ENCODE measurements at regions not wholly inside any gene's neighbourhood (a gene's known extent, or its start where the extent isn't known, plus 50 kb on each side); places are given as distances from the start of the nearest gene placed in this dataset.

- DNase-seq (ENCODE audit: low spot score in 2 of 2), result no peak
- intact Hi-C loops (cut with DNase I; ENCODE audit: low total_unique reads), result no loop called here
- no peak overlapping the region for H3K4me3 ChIP-seq (ENCODE audit: low read depth, poor library complexity, severe bottlenecking)
- TF ChIP-seq CTCF (IDR thresholded peaks at IDR 0.05) (no peak), POLR2A (IDR thresholded peaks at IDR 0.05) (no peak)
- WGBS, 2 donors, result 87 to 90% methylated on average over 5 of the region's 5 CpGs
These were observed 158.5 kb upstream of the ATXN7L3B start for GRCh38 chr12:74379114-74379513.

DNA sequence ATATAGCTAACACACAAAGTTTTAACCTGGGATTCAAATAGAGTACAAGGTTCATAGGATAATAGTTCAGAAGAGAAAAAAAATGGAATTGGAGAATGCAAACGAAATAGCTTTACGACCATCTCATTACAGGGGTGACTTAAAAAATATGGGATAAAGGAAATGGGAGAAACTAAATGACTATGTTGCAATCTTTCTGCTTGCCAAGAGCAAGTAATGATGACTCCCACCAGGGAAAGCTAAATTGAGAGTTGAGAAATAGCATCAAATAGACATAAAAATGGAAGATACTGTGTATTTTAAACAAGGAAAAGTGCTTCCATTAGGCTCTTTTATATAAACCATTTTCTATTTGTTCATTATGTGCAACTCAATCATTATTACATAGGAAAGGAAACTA is 155.7 kb upstream of the ATXN7L3B start:
- intact Hi-C loops (cut with DNase I; ENCODE audit: low total_unique reads), result no loop called here
- 64 to 77% methylated on average over 2 of the region's 2 CpGs for WGBS, 2 donors
- H3K4me3 ChIP-seq (ENCODE audit: low read depth, poor library complexity, severe bottlenecking), result no peak overlapping the region
- TF ChIP-seq POLR2A (IDR thresholded peaks at IDR 0.05) (no peak), CTCF (IDR thresholded peaks at IDR 0.05) (no peak)
- DNase-seq (ENCODE audit: low spot score in 2 of 2), result no peak

- no peak for DNase-seq (ENCODE audit: low spot score in 2 of 2)
- intact Hi-C loops (cut with DNase I; ENCODE audit: low total_unique reads), result no loop called here
- TF ChIP-seq POLR2A (IDR thresholded peaks at IDR 0.05), result no peak
- no peak for TF ChIP-seq CTCF (IDR thresholded peaks at IDR 0.05)
- H3K4me3 ChIP-seq (ENCODE audit: low read depth, poor library complexity, severe bottlenecking), result no peak overlapping the region
These were observed 154.7 kb upstream of the ATXN7L3B start for GRCh38 chr12:74382983-74383382.

DNA sequence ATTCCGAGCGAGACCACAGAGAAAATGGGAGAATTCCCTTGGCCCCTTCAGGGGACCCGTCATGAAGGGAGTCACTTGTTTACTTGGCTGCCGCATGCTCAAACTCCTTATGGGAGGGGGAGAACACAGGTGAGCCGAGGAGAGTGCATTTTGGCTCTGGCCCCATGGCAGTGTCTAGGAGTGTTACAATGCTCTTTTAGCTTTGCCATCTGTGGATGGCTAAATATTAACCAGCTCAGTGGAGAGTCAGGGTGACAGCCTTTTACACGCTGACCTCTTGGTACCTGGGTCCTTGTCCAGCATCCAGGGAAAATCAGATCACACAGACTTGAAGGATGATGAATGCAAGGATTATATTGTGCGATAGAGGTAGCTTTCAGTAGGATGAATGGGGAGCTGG is 146.4 kb upstream of the ATXN7L3B start:
- DNase-seq (ENCODE audit: low spot score in 2 of 2), result no peak
- 85 to 91% methylated on average over 7 of the region's 7 CpGs for WGBS, 2 donors
- intact Hi-C loops (cut with DNase I; ENCODE audit: low total_unique reads), result no loop called here

GRCh38 chr12:74393272-74393671 is 144.4 kb upstream of the ATXN7L3B start:
- DNase-seq (ENCODE audit: low spot score in 2 of 2), result no peak
- 74 to 81% methylated on average over 4 of the region's 4 CpGs for WGBS, 2 donors
- no peak overlapping the region for H3K4me3 ChIP-seq (ENCODE audit: low read depth, poor library complexity, severe bottlenecking)
- intact Hi-C loops (cut with DNase I; ENCODE audit: low total_unique reads), result no loop called here
- no peak for TF ChIP-seq POLR2A (IDR thresholded peaks at IDR 0.05)
- no peak for TF ChIP-seq CTCF (IDR thresholded peaks at IDR 0.05)

More for the DNA sequence above, 146.4 kb upstream of the ATXN7L3B start:
- no peak overlapping the region for H3K4me3 ChIP-seq (ENCODE audit: low read depth, poor library complexity, severe bottlenecking)
- TF ChIP-seq CTCF (IDR thresholded peaks at IDR 0.05), result no peak
- no peak for TF ChIP-seq POLR2A (IDR thresholded peaks at IDR 0.05)

DNA sequence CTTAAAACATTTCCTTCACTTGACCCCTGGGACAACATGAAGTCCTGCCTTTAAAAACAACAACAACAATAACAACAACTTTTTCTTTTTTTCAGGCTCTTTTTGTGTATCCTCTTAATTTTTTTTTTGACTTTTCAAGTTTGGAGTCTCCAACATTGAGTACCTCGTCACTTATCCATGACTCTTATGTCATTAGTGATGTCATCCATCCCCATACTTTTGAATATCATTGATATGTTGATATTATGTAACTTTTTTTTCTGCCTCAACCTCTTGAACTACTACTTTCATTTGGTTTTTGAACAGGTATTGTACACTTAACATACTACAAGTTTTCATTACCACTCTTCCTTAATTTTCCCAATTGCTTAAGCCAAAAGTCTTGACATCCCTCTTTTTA is 143.0 kb upstream of the ATXN7L3B start:
- TF ChIP-seq CTCF (IDR thresholded peaks at IDR 0.05), result no peak
- no peak overlapping the region for H3K4me3 ChIP-seq (ENCODE audit: low read depth, poor library complexity, severe bottlenecking)
- intact Hi-C loops (cut with DNase I; ENCODE audit: low total_unique reads), result no loop called here
- no peak for DNase-seq (ENCODE audit: low spot score in 2 of 2)
- WGBS, 2 donors, result 63 to 92% methylated on average over 1 of the region's 1 CpG
